OCI-LY3 (cell line): ENCODE measurements at regions not wholly inside any gene's neighbourhood (a gene's known extent, or its start where the extent isn't known, plus 50 kb on each side); places are given as distances from the start of the nearest gene placed in this dataset.
A peak's percentile ranks its signal among the peaks of the same experiment; 100 is the strongest.

Experiments
- H2AFZ ChIP-seq: fragments of 200-600, 300-600 bp; shearing (Covaris generic); 2 replicates; pipeline ENCODE4 v1.6.0; 2014; ENCODE audit warnings: antibody characterized with exemption, low read depth, low read length
- H3K27ac ChIP-seq: fragments of 200-600, 300-600 bp; sonication (generic); 2 replicates; pipeline ENCODE4 v1.5.1; 2014; ENCODE audit warnings: mild to moderate bottlenecking, low read length, moderate library complexity, mixed read lengths
- H3K27me3 ChIP-seq: fragments of 200-600, 300-600 bp; sonication (generic); 2 replicates; pipeline ENCODE4 v1.6.1; 2014; ENCODE audit warnings: low read depth, low read length, mixed read lengths
- H3K36me3 ChIP-seq: fragments of 200-600, 300-600 bp; sonication (generic); replicated peaks from 2 replicates; pipeline ENCODE3; 2014; ENCODE audit warnings: low read depth, low read length, mixed read lengths
- H3K4me1 ChIP-seq: fragments of 300-600, 200-600 bp; sonication (generic); 2 replicates; pipeline ENCODE4 v1.6.1; 2014; ENCODE audit warnings: low read length, mixed read lengths
- H3K4me2 ChIP-seq: fragments of 200-600, 300-600 bp; sonication (generic); 2 replicates; pipeline ENCODE4 v1.6.1; 2014; ENCODE audit warnings: low read length, mixed read lengths
- H3K4me3 ChIP-seq: fragments of 300-600, 200-600 bp; sonication (generic); 2 replicates; pipeline ENCODE4 v1.5.1; 2014; ENCODE audit warnings: antibody characterized with exemption, mild to moderate bottlenecking, low read length, moderate library complexity
- H3K79me2 ChIP-seq: fragments of 300-600, 200-600 bp; shearing (Covaris generic); 2 replicates; pipeline ENCODE4 v1.6.1; 2014; ENCODE audit warnings: mild to moderate bottlenecking, low read length, mixed read lengths
- H3K9ac ChIP-seq: fragments of 300-600, 200-600 bp; shearing (Covaris generic); 2 replicates; pipeline ENCODE4 v1.6.0; 2014; ENCODE audit warnings: mild to moderate bottlenecking, low read length, moderate library complexity
- H3K9me3 ChIP-seq: fragments of 200-600, 300-600 bp; shearing (Covaris generic); 2 replicates; pipeline ENCODE4 v1.6.1; 2014; ENCODE audit warnings: low read length, mixed read lengths; ENCODE audit not compliant: insufficient read depth
- H4K20me1 ChIP-seq: fragments of 200-600, 300-600 bp; sonication (generic); 2 replicates; pipeline ENCODE4 v1.6.1; 2016; ENCODE audit warnings: low read length, mixed read lengths; ENCODE audit not compliant: insufficient read depth
- EZH2phosphoT487 ChIP-seq: fragments of 200-600 bp; shearing (Covaris generic); IDR thresholded peaks from 2 replicates; pipeline ENCODE4 v1.6.1; 2018; ENCODE audit warnings: antibody characterized with exemption, mixed run types, low read depth
- TF ChIP-seq, protein P1 (sequence below): fragments of 200-600, 300-600 bp; sonication (generic); IDR thresholded peaks from 2 replicates; pipeline ENCODE4 v1.5.1; 2014; ENCODE audit warnings: antibody characterized with exemption, low read length, low read depth

DNA sequence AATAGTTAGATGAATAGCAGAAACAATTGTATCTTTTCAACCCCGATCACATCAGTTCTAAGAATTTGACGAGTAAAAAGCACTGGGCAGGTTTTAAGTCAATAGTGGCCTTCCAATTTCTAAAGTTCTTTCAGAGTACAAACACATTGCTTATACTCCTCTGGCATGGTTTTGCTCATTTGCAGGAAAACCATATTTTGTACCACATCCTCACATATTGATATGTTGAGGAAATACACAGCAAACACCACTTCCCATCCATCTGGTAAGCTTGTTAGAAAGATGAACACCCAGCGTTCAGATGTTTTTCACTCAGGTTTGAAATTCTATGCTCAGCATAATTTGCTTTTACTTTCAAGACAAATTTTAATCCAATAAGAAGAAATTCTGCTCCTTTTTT lies 344.6 kb upstream of the ACVR2A start:
- TF ChIP-seq, protein P1, sequence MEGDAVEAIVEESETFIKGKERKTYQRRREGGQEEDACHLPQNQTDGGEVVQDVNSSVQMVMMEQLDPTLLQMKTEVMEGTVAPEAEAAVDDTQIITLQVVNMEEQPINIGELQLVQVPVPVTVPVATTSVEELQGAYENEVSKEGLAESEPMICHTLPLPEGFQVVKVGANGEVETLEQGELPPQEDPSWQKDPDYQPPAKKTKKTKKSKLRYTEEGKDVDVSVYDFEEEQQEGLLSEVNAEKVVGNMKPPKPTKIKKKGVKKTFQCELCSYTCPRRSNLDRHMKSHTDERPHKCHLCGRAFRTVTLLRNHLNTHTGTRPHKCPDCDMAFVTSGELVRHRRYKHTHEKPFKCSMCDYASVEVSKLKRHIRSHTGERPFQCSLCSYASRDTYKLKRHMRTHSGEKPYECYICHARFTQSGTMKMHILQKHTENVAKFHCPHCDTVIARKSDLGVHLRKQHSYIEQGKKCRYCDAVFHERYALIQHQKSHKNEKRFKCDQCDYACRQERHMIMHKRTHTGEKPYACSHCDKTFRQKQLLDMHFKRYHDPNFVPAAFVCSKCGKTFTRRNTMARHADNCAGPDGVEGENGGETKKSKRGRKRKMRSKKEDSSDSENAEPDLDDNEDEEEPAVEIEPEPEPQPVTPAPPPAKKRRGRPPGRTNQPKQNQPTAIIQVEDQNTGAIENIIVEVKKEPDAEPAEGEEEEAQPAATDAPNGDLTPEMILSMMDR, result no peak
- TF ChIP-seq EZH2phosphoT487, result no peak
- no peaks in the 10 kb centered on the region for H4K20me1 ChIP-seq
- H3K79me2 ChIP-seq, result no peaks in the 10 kb centered on the region
- no peaks in the 10 kb centered on the region for H3K9me3 ChIP-seq
- peak overlapping the region; percentile 51 for H3K4me2 ChIP-seq
- no peak overlapping the region for H2AFZ ChIP-seq
- no peaks in the 10 kb centered on the region for H3K27me3 ChIP-seq
- H3K36me3 ChIP-seq, result no peaks in the 10 kb centered on the region
- H3K27ac ChIP-seq, result no peak overlapping the region
- peaks cover 14% of the 10 kb centered on the region for H3K4me1 ChIP-seq
- peak overlapping the region; percentile 20 for H3K4me3 ChIP-seq
- H3K9ac ChIP-seq, result no peak overlapping the region

DNA sequence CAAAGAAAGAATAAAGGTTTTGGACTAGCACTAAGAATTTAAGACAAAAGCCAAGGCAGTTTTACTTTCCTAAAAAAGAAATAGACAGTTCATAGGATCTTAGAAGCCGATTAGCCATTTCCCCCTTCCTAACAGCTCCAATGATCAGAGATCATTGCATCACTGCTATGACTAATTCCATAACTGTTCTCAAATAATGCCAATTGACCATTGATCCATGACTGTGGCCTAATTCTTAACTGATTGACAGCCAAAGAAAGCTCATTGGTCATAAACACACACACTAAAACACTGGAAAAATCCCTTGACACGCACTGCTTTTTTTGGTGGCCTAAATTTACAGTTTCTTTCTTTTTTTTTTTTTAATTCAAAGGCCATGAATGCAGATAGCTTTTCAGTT lies 345.0 kb upstream of the ACVR2A start:
- Histone ChIP-seq H3K27me3 (no peaks in the 10 kb centered on the region), H3K79me2 (no peaks in the 10 kb centered on the region), H3K4me2 (peak overlapping the region; percentile 51), H3K36me3 (no peaks in the 10 kb centered on the region), H3K9ac (no peak overlapping the region), H3K4me3 (peak overlapping the region; percentile 20), H4K20me1 (no peaks in the 10 kb centered on the region), H3K9me3 (no peaks in the 10 kb centered on the region), H2AFZ (no peak overlapping the region), H3K27ac (no peak overlapping the region), H3K4me1 (peaks cover 14% of the 10 kb centered on the region)
- TF ChIP-seq, protein P1, result no peak
- no peak for TF ChIP-seq EZH2phosphoT487

DNA sequence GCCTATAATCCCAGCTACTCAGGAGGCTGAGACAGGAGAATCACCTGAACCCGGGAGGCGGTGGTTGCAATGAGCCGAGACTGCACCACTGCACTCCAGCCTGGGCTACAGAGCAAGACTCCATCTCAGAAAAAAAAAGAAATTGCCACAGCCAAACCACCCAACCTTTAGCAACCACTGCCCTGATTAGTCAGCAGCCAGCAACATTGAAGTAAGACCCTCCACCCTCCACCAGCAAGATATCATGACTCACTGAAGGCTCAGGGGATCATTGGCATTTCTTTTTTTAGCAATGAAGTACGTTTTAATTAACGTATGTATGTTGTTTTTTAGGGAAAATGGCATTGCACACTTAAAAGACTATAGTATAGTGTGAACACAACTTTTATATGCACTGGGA lies 349.1 kb upstream of the ACVR2A start:
- H3K4me2 ChIP-seq, result no peak overlapping the region
- no peaks in the 10 kb centered on the region for H3K27me3 ChIP-seq
- H3K36me3 ChIP-seq, result no peaks in the 10 kb centered on the region
- no peak overlapping the region for H3K4me3 ChIP-seq
- H2AFZ ChIP-seq, result no peak overlapping the region
- H4K20me1 ChIP-seq, result no peaks in the 10 kb centered on the region
- H3K9me3 ChIP-seq, result no peaks in the 10 kb centered on the region
- no peak for TF ChIP-seq EZH2phosphoT487
- TF ChIP-seq, protein P1, result no peak
- no peaks in the 10 kb centered on the region for H3K79me2 ChIP-seq
- no peak overlapping the region for H3K27ac ChIP-seq
- H3K4me1 ChIP-seq, result peaks cover 14% of the 10 kb centered on the region
- H3K9ac ChIP-seq, result no peak overlapping the region

DNA sequence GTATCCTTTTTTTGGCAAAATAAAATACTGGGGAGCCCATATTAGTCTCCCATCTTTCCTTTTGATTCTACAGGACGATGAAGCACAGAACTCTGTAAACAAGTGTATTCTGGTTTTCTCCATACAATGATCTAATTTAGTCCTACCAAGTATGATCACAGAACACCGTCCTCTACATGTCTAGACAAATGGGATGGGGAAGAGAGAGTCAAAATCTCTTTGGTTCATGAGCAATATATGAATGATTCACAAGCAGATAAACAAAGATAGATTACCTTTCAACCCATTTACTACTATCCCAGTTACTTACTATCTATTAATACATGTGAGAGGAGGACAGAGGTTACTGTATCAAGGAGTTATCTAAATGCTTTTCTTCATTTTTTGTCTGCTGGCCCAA lies 352.4 kb upstream of the ACVR2A start:
- TF ChIP-seq EZH2phosphoT487, result no peak
- TF ChIP-seq, protein P1, result no peak
- Histone ChIP-seq H3K27me3 (no peaks in the 10 kb centered on the region), H4K20me1 (no peaks in the 10 kb centered on the region), H2AFZ (no peak overlapping the region), H3K9ac (no peak overlapping the region), H3K27ac (no peak overlapping the region), H3K9me3 (no peaks in the 10 kb centered on the region), H3K79me2 (no peaks in the 10 kb centered on the region), H3K4me2 (no peak overlapping the region), H3K4me1 (no peaks in the 10 kb centered on the region), H3K4me3 (no peak overlapping the region), H3K36me3 (no peaks in the 10 kb centered on the region)
